HS-27A (cell line): ENCODE measurements at regions not wholly inside any gene's neighbourhood (a gene's known extent, or its start where the extent isn't known, plus 50 kb on each side); places are given as distances from the start of the nearest gene placed in this dataset.

Experiments
- DNase-seq: peaks from one replicate; pipeline ENCODE4 v3.0.0-alpha.2; 2012; ENCODE audit warnings: low read depth, missing footprints

DNA sequence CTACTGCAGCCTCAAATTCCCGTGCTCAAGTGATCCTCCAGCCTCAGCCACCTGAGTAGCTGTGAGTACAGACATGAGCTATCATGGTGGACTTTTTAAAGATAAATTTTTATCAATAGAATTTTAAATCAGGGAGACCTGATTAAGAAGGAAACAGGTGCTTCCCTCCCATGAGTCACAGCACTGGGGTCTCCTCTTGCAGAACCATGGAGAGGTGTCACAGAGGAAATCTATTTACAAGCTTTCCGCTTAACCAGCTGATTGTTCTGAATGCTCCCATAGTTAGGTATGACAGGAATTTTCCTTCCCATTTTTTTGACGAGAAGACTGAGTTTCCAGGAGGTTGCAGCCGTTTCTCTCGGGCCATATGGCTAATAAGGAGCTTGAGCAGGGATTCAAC is 516.1 kb downstream of the MIAT start:
- DNase-seq = no peak

DNA sequence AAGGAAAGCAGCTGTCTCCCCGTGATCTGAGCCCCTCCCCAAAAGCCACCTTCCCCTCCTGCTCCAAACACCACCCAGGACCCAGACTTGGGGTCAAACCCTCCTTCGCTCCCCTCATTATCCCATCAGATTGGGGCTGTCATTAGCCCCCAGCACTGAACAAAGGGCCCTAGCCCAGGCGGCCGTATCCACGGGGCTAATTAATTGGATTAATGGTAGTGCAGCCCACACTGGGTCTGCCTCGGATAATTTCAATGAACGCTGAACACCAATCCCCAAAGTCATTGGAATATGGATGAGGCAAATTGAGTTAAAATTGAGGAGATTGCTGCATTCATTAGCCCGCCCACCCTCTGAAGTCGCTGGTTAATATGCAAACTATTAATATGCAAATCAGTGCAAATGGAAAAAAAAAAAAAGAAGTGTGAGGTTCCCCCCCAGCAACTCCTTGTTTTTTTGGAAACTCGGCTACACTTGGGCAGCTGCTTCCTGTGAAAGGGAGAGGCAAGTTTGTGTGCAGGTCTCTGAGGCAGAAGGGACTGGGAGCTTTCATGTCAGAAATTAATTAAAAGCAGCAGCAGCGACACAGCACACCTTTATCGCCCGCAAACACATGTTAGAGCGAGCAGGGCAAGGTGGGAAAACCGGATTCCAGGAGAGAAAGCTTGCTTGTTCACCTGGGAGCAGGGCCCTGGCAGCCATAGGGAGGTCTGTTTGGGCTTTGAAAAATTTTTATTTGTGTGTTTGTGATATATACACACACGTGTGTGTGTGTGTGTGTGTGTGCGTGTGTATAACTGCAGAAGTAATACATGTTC is 517.8 kb downstream of the MIAT start:
- no peak for DNase-seq

DNA sequence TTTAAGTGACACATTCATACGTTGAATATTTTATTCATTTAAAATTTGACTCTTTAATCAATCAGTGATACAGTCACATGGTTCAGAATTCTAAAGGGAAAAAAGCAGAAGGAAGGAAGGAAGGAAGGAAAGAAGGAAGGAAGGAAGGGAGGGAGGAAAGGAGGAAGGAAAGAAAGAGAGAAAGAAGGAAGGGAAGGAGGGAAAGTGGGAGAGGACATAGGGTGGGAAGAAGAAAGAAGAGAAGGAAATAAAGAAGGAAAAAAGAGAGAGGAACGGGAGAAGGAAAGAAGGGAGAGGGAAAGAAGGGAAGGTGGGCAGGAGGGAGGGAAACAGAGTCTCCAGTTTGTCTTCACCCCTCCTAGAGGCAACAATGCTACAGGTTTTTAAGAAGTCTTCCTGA is 518.6 kb downstream of the MIAT start:
- no peak for DNase-seq

DNA sequence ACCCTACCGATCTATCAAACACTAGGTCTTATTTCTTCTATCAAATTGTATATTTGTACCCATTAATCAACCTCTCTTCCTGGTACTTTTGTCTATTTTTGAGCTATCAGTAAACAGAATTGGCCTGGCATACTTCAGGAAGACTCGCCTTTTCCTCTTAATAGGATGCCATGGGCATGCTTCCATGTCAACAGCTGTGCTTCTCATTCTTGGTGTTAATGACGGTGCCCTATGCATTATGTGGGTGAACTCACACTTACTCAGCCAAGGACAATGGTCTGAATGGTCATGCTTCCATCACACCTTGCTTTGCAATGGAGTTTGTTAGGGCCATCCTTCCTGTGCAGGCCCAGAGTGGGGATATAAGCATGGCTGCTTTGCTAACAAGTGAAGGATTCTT is 521.8 kb downstream of the MIAT start:
- no peak for DNase-seq

DNA sequence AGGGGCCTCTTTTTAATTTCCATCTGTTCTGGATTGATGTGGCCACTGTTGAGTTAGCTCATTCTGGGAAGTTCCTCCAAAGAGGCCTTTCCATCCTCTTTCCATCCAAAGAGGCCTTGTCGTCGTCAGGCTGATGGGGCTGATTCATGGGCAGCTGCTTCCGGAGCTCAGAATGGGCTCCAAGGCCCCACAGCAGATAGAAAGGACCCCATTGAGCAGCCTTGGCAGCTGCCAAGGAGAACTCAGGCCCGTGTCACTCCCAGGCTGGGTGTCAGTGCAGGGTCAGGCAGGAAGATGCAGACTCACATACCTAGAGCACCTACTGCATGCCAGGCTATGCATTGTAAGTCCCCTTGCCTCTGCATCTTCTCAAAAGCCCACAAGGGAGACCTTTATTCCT is 524.1 kb downstream of the MIAT start:
- no peak for DNase-seq

DNA sequence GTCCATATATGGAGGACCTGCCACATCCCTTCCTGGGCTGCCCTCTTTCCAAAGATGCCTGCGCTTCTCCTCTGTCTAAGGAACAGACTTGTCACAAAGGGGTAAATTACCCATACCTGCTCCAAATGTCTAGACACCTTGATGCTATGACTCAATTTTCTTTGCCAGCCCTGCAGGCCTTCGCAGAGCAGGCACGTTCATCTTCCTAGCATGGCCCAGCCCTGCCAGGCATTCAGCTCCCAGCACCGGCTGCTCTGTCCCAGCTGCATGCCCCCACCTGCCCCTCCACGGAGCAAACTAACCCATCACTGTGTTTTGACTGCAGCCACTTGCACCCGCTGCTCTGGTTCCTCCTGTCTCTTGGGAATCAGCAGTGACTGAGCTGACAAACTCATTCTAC is 526.1 kb downstream of the MIAT start:
- DNase-seq = no peak

DNA sequence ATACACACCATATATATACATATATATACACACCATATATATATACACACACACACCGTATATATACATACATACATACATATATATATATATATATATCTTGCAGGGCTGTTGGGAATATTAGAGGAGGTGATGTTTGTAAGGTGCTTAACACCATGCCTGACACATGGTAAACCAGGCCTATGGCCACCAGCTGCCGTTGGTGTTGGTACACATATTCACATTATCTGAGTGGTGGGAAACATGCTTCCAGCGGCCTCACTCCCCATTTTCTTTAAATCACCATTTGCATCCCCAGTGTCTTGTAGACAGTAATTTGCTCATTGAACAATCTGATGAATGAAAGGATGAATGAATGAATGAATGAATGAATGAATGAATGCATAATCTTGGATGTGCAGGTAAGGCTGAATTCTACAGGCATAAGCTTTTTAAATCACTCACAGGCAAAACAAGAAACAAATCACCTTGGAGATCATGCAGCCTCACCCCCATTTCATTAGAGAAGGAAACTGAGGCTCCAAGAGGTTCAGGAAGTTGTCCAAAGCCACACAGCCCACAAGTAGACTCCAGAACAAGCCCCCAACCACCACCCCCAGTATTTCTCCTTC is 527.8 kb downstream of the MIAT start:
- DNase-seq = no peak

DNA sequence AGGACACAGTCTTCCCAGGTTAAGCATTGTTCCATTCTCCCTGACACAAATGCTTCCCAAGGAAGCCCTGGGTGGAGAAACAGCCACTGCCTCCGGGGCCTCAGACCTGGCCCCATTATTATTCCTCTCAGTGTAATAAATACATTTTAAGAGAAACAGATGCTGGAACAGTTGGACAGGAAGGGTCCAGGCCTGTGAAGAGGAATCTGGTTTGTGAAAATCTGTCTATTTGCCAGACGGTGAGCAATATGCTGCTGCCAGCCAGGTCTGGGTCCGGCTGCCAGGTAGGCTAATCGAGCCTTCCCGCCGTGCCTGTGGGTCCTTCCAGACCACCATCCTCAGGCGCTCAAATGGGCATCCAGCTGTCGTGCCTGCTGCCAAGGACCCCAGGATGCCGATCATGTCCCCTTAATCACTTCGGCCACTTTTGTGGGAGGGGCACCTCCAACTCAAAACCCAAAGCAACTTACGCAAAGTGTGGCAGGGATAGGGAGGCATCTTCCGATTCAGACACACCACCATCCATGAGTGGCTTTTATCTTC is 528.4 kb downstream of the MIAT start:
- DNase-seq = no peak

DNA sequence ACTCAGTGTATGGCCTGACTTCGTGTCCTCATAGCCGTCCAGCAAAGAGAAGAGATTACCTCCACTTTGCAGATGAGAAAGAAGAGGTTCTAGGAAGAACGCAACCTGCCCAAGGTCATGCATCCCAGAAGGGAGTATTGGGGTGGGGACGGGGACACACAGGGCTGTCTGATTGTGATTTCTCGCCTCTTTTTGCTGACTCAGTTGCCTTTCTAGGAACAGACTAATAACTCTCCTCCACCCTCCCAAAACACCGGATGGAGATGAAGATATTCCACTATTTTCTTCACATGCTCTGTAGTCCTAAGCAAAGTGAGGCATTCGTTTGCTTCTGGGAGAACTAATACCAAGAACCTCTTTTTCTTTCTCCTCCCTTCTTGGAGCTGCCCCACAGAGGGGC is 529.3 kb downstream of the MIAT start:
- DNase-seq = no peak

DNA sequence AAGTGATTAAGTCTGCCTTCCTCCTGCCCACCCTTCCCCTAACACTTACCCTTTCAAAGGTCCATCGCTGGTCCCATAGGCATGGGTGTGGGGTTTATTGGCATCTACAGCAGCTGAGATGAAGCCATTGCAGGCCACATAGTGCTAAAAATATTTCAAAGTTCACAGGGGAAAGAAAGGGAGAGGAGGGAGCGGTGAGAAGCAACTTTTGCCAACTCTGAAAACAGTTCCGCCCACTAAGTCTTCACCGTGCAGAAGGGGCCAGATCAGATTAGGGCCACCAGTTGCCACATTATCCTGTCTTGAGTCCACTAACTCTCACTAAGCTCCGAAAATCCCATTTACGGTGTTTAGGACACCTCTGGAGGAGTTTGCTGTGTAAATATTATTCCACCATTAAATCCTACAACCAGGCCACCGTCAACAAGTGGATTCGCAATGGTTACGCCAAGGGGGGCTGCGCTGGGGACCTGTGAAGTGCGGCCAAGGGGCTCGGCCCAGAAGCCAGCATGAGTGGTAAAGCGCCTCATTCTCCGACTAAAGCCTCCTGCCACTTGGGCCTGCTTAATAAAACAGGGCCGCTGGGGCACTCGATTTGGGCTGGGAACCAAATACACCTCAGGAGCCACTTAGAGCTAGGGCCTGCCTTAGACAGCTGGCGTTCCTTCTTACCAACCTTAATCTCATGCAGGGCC is 534.9 kb downstream of the MIAT start:
- no peak for DNase-seq

DNA sequence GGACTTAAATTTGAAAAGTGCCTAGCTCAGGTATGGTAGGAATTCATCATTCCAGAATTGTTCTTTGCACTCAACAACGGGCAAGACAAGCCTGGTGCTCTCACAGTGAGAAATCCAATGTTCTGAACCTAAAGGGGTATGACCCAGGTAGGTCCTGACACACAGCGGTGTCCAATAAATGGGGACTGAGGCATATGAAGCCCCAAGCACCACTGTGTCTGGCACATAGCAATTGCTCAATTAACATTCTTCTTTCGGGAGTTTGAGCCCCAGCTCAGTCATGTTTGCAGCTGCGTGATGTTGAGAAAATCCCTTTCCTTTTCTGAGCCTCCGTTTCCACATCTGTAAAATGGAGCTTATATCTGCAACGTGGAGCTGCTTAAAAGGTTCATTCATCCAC is 535.8 kb downstream of the MIAT start:
- no peak for DNase-seq

DNA sequence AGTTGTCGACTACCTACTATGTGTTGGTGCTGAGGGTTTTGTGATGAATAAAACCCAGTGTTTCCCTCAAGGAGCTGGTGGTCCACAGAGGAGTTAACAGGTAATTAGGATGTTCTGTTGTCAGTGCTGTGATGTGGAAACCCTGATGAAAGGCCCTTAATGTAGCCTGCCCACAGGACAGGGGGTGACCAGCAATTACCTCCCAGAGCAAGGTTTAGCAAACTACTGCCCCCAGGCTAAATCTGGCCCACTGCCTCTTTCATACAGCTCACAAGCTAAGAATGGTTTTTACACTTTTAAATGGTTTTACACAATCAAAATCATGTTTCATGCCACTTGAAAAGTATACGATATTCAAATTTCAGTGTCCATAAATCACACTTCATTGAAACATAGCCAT is 536.2 kb downstream of the MIAT start:
- DNase-seq = no peak

DNA sequence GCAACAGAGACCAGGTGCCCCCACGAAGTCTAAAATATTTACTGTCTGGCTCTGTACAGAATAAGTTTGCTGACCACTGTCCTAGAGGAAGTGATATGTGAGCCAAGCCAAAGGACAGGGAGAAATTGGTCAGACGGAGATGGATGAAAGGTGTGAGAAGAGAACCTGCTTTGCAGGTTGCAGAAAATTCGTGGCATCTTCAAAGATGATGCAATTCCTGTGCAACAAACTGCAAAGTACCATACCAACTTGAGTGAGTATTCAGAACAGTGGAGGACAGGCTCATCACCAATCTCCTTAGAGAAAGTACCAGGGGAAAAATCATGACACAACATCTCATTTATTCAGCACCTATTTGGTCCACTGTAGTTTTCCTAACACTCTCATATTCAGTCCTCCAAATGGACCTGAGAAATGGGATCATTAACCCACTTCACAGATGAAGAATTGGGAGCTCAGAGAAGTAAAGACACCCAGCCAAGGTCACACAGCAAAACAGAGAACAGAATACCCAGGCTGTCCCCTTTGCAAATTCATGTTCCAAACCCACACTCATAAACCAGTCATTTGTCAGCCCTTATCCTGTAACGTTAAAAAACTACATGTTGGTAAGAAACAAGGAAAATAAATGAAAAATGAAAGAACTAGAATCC is 536.8 kb downstream of the MIAT start:
- DNase-seq = no peak

DNA sequence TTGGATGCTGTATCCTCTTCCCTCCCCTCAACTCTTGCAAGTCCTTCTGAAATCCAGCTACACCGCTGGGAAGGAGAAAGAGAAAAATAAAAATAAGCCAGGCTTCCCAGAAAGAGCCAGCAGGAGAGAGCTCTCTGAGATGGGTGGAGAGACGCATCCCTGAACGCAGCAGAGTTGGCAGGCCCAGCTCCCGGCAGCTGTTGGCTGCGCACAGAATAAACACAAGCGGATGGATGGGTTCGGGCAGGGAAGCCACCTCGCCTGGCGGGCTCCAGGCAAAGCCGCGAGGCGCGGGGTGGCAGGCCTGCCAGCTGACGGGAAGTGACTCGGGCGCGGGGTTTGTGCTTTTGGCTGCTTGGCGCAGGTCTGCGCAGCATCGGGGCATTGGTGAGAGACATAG is 537.7 kb downstream of the MIAT start:
- no peak for DNase-seq

DNA sequence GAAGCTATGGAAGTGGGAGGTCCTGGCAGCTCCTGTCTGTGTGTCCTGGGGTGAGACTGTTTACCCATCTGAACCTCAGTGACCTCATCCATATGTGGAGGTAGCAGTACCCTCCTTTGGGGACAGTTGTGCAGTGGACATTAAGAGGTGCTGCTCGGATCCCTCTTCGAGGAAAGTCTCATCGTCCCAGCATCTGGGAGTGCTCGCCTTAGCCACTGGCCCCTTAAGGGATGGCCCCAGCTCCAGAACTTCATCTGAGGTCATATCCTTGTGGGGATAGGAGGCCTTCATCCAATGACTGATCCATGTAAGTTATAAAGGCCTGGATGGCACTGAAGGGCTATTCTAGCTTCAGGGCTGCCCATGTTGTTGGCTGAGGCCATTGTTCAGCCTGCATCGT is 538.1 kb downstream of the MIAT start:
- DNase-seq = no peak

DNA sequence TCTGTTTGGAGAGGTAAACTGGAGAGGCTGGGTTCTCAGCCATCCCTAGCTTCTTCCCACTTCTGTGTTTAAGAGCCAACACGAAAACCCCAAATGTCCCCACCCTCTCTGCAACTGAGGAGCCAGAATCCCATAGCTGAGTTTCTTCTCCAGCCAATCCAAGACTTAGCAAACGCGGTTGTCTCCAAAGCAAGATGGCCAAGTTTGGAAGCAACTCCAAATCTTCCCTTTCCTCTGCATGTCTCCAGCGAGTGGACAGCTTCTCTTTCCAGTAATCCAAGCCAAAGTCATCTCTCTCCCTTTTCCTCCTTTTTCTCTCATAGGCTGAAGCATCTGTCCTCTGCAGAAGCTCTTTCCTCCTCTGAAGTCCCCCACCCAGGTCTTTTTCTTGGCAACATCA is 539.2 kb downstream of the MIAT start:
- DNase-seq = no peak

DNA sequence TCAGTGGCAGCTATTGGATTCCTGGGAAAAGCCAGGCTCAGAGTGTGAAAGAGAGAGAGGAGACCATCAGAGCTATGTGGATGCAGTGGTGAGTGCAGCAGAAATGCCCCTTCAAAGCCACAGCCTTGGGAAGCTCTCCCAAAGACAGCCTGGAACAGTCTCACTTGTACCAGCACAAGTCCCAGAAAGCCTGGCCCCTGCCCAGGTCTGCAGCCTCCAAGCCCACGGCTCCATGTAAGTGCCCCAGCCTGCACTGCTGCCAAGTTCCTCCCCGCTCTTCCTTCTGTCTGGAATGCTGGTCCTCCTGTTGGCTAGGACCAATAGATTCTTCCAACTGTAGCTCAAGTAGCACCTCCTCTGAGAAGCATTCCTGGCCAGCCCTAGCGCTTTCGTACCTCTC is 539.7 kb downstream of the MIAT start:
- DNase-seq = no peak

DNA sequence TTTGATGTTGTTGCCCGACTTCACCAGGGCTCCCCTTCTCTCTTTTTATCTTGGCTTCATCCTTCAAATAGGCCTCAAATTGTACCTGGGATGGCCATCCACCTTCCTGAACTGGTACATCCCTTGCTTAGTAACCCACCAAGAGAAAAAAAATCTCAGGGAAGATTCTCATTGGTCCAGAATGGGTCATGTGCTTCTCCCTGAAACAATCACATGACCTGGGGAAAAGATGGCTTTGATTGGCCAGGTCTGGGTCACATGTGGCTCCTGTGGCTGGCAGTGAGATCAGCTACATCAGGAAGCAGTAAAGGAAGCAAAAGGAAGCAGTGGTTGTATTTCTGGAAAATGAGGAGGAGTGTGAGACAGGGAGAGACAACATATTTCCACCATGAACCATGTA is 540.2 kb downstream of the MIAT start:
- DNase-seq = no peak

DNA sequence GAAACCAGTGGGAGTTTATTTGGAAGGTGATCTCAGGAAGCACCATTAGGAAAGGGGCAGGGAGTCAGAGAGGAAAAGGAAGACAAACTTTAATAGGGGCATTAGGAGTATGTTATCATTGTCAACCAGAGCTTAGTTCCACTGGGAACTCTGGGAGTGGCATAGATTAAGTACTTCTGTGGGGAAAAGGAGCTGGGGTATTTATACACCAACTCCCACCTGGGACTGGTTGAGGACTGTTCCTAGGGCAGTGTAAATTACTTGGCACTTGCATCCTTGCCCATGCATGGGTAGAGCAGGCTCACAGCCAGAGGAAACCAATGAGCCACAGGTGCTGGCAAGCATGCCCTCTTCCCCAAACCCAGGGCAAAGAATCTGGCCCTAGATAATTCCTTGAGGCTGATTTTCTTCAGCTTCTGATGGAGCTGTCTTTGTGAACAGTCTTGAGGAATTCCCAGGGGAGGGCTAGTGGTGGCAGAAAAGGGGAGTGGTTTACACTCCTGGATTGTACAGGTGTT is 541.2 kb downstream of the MIAT start:
- DNase-seq = no peak

DNA sequence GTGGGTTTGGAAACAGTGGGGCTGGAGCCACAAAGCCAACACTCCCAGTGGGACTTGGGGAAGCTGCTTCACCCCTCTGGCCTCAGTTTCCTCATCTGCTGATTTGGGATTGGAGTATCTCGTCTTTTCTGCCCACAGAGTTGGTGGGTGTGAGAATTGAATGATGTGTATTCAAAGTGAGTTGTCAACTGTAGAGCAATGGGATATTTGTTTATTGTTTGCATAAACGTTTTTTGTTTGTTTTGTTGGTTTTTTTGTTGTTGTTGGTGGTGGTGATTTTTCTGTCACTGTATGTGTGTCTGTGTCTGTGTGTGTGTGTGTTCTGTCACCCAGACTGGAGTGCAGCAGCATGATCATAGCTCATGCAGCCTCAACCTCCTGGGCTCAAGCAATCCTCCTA is 542.0 kb downstream of the MIAT start:
- DNase-seq = no peak

DNA sequence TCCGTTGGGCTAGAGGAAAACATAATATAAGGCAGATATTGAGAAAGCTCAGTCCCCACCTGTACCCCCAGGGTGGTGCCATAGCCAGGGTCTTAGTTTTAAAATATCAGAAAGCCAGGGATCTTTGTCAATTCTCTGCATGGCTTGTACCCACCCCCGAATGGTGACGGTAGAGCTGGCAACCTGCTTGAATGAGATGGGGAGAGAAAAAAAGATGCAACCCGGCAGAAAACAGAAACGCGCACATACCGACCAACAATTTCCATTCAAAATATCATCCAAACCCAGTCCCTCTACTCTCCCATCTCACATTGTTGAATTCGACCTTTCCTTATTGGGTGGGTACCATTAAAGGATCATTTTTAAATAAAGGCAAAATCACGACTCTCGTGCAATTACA is 543.9 kb downstream of the MIAT start:
- DNase-seq = no peak

DNA sequence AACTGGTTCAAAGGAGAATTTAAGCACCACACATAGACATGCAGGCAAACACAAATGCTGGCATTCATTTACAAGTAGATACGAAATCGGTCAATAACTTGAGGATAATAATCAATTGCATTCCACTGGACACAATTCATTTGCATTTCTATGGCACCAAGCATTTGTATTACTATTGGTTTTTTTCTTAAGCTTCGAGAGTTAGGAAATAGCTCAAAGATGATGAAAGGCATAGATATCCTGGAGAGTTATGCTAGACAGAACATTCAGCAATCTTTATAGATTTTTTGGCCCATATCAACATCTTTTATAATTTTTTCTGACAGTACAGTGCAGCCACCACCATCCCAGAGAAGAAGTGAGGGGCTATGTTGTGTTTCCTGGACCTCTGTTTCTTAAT is 544.4 kb downstream of the MIAT start:
- no peak for DNase-seq
